ENCODE measurements at regions not wholly inside any gene's neighbourhood (a gene's known extent, or its start where the extent isn't known, plus 50 kb on each side); places are given as distances from the start of the nearest gene placed in this dataset.

DNA sequence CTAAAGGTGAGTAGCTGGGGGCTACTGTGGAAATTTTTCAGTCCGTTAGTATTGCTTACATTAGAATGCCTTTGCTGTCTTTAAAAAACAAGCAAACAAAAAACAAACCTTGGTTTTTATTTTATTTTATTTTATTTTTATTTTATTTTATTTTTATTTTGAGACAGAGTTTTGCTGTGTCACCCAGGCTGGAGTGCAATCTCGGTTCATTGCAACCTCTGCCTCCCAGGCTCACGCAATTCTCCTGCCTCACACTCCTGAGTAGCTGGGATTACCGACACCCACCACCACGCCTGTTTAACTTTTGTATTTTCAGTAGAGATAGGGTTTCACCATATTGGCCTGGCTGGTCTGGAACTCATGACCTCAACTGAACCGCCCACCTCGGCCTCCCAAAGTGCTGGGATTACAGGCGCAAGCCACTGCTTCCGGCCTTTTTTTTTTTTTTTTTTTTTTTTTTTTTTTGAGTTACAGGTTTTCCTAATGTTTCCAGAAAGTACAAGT lies 732.6 kb downstream of the KCNJ3 start:
- TF ChIP-seq ELF4 (IDR thresholded peaks at IDR 0.05) (no peak), LEF1 (IDR thresholded peaks at IDR 0.05; ENCODE audit: borderline replicate concordance) (no peak), BHLHE40 (IDR thresholded peaks at IDR 0.05; ENCODE audit: borderline replicate concordance) (no peak)
